PC-9 (cell line): ENCODE measurements at regions not wholly inside any gene's neighbourhood (a gene's known extent, or its start where the extent isn't known, plus 50 kb on each side); places are given as distances from the start of the nearest gene placed in this dataset.

ENCODE experiments used
- BruUV-seq: library from RNA; stranded (reverse); fragments of 400-500 nt; replicated peaks from 2 replicates; lab custom pipeline; 2021; lab: Mats Ljungman, UMichigan
- CTCF ChIA-PET: fragments of 300-600 bp; sonication (Branson Sonifier 250); formaldehyde crosslinking; loops from one replicate; lab custom pipeline; 2022; ENCODE audit warnings: antibody characterized with exemption; lab: Charles Lee
- POLR2A ChIA-PET: fragments of 300-600 bp; sonication (Branson Sonifier 250); formaldehyde crosslinking; loops from one replicate; lab custom pipeline; 2022; ENCODE audit warnings: antibody characterized with exemption; ENCODE audit not compliant: unreplicated experiment; lab: Charles Lee
- DNase-seq, 2 experiments: peaks; one replicate each; pipeline versions ENCODE4 v3.0.0 to v3.0.0-alpha.2; 2015 to 2022; ENCODE audit warnings: mixed read lengths in 1 of 2
- H2AFZ ChIP-seq: fragments of 200-600 bp; sonication (generic); 2 replicates; pipeline ENCODE4 v1.8.1; 2017; ENCODE audit warnings: antibody characterized with exemption
- H3F3A ChIP-seq: fragments of 200-600 bp; sonication (generic); 2 replicates; pipeline ENCODE4 v1.8.1; 2017; ENCODE audit warnings: antibody characterized with exemption, mild to moderate bottlenecking, low read depth; ENCODE audit not compliant: insufficient read depth
- H3K27ac ChIP-seq: fragments of 200-600 bp; sonication (generic); 2 replicates; pipeline ENCODE4 v1.6.1; 2016; ENCODE audit warnings: mixed run types
- H3K27me3 ChIP-seq: fragments of 200-600 bp; sonication (generic); 2 replicates; pipeline ENCODE4 v1.6.1; 2016; ENCODE audit warnings: low read depth, mixed run types; ENCODE audit not compliant: insufficient read depth
- H3K36me3 ChIP-seq: fragments of 200-600 bp; sonication (generic); 2 replicates; pipeline ENCODE4 v1.6.1; 2016; ENCODE audit warnings: low read depth, mixed run types
- H3K4me1 ChIP-seq: fragments of 200-600 bp; sonication (generic); replicated peaks from 2 replicates; pipeline ENCODE4 v1.6.1; 2016; ENCODE audit warnings: mixed run types; ENCODE audit not compliant: insufficient read depth
- H3K4me2 ChIP-seq: fragments of 200-600 bp; sonication (generic); 2 replicates; pipeline ENCODE4 v1.6.1; 2017; ENCODE audit warnings: mixed run types
- H3K4me3 ChIP-seq: fragments of 200-600 bp; sonication (generic); 2 replicates; pipeline ENCODE4 v1.6.1; 2016; ENCODE audit warnings: mixed run types
- H3K79me2 ChIP-seq: fragments of 200-600 bp; sonication (generic); 2 replicates; pipeline ENCODE4 v1.6.1; 2017; ENCODE audit warnings: low read depth, mixed run types
- H3K9me2 ChIP-seq: fragments of 200-600 bp; sonication (generic); 2 replicates; pipeline ENCODE4 v1.8.1; 2017; ENCODE audit warnings: mild to moderate bottlenecking; ENCODE audit not compliant: insufficient read depth
- H3K9me3 ChIP-seq: fragments of 200-600 bp; sonication (generic); 2 replicates; pipeline ENCODE4 v1.8.1; 2016; ENCODE audit warnings: low read depth; ENCODE audit not compliant: insufficient read depth
- H4K20me1 ChIP-seq: fragments of 200-600 bp; sonication (generic); 2 replicates; pipeline ENCODE4 v1.8.1; 2017; ENCODE audit not compliant: insufficient read depth
- EZH2 ChIP-seq: fragments of 200-600 bp; sonication (generic); IDR thresholded peaks from 2 replicates; pipeline ENCODE4 v1.8.0; 2017; ENCODE audit warnings: antibody characterized with exemption, low read depth
- intact Hi-C: fragments of 100-400 bp; cut with micrococcal nuclease; formaldehyde crosslinking; loops from one replicate; pipeline ENCODE4 v1.10.0; 2022; ENCODE audit not compliant: unreplicated experiment
- TF ChIP-seq, protein P1 (sequence below): fragments of 200-600 bp; sonication (generic); conservative IDR thresholded peaks from 2 replicates; pipeline ENCODE4 v1.6.1; 2017; ENCODE audit warnings: mixed run types, antibody characterized with exemption, mild to moderate bottlenecking, moderate library complexity

- no peak overlapping the region for H2AFZ ChIP-seq
- no peaks in the 10 kb centered on the region for H3K36me3 ChIP-seq
- no peaks in the 10 kb centered on the region for H4K20me1 ChIP-seq
- H3K27me3 ChIP-seq, result peaks cover 86% of the 10 kb centered on the region
- no TSS peak for BruUV-seq
- H3F3A ChIP-seq, result no peaks in the 10 kb centered on the region
- H3K4me3 ChIP-seq, result no peak overlapping the region
- ChIA-PET POLR2A (no interaction called here), CTCF (no interaction called here)
- no peaks in the 10 kb centered on the region for H3K79me2 ChIP-seq
- intact Hi-C loops, result no loop called here
- no peaks in the 10 kb centered on the region for H3K9me3 ChIP-seq
- TF ChIP-seq, protein P1, sequence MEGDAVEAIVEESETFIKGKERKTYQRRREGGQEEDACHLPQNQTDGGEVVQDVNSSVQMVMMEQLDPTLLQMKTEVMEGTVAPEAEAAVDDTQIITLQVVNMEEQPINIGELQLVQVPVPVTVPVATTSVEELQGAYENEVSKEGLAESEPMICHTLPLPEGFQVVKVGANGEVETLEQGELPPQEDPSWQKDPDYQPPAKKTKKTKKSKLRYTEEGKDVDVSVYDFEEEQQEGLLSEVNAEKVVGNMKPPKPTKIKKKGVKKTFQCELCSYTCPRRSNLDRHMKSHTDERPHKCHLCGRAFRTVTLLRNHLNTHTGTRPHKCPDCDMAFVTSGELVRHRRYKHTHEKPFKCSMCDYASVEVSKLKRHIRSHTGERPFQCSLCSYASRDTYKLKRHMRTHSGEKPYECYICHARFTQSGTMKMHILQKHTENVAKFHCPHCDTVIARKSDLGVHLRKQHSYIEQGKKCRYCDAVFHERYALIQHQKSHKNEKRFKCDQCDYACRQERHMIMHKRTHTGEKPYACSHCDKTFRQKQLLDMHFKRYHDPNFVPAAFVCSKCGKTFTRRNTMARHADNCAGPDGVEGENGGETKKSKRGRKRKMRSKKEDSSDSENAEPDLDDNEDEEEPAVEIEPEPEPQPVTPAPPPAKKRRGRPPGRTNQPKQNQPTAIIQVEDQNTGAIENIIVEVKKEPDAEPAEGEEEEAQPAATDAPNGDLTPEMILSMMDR, result no peak
- TF ChIP-seq EZH2, result no peak
- H3K27ac ChIP-seq, result no peak overlapping the region
- no peaks in the 10 kb centered on the region for H3K4me1 ChIP-seq
- H3K4me2 ChIP-seq, result no peak overlapping the region
- DNase-seq, result no peak
- H3K9me2 ChIP-seq, result no peaks in the 10 kb centered on the region
These were observed 192.2 kb downstream of the TENT4A start for GRCh38 chr5:6905423-6905822.

GRCh38 chr5:6905883-6906282 lies 192.7 kb downstream of the TENT4A start:
- no peaks in the 10 kb centered on the region for H3F3A ChIP-seq
- ChIA-PET CTCF (no interaction called here), POLR2A (no interaction called here)
- no peaks in the 10 kb centered on the region for H3K79me2 ChIP-seq
- no peaks in the 10 kb centered on the region for H3K4me1 ChIP-seq
- no TSS peak for BruUV-seq
- TF ChIP-seq, protein P1, result no peak
- TF ChIP-seq EZH2, result no peak
- H3K27me3 ChIP-seq, result peaks cover 86% of the 10 kb centered on the region
- no peaks in the 10 kb centered on the region for H3K9me3 ChIP-seq
- H3K36me3 ChIP-seq, result no peaks in the 10 kb centered on the region
- no peak overlapping the region for H3K4me3 ChIP-seq
- DNase-seq, result no peak
- H3K27ac ChIP-seq, result no peak overlapping the region
- no peak overlapping the region for H2AFZ ChIP-seq
- H3K4me2 ChIP-seq, result no peak overlapping the region
- no peaks in the 10 kb centered on the region for H4K20me1 ChIP-seq
- no peaks in the 10 kb centered on the region for H3K9me2 ChIP-seq
- intact Hi-C loops, result no loop called here

- intact Hi-C loops, result no loop called here
- H3K27me3 ChIP-seq, result peaks cover 98% of the 10 kb centered on the region
- BruUV-seq, result no TSS peak
- no peak overlapping the region for H3K4me2 ChIP-seq
- no peaks in the 10 kb centered on the region for H3K79me2 ChIP-seq
- no peaks in the 10 kb centered on the region for H3K4me1 ChIP-seq
- H3K27ac ChIP-seq, result no peak overlapping the region
- no peaks in the 10 kb centered on the region for H3K9me3 ChIP-seq
- ChIA-PET POLR2A (interaction anchor here (0.7 kb wide), 1 partner anchor 82 kb away, joined by 5 read pairs; no protein-coding TSS in a partner anchor), CTCF (no interaction called here)
- H3K9me2 ChIP-seq, result no peaks in the 10 kb centered on the region
- no peak overlapping the region for H3K4me3 ChIP-seq
- no peaks in the 10 kb centered on the region for H4K20me1 ChIP-seq
- H2AFZ ChIP-seq, result no peak overlapping the region
- no peaks in the 10 kb centered on the region for H3K36me3 ChIP-seq
- TF ChIP-seq EZH2, result no peak
- TF ChIP-seq, protein P1, result no peak
- no peaks in the 10 kb centered on the region for H3F3A ChIP-seq
- no peak for DNase-seq
These were observed 194.2 kb downstream of the TENT4A start for GRCh38 chr5:6907320-6907918.
